Type B pancreatic cell (in vitro differentiated cells): ENCODE measurements at regions not wholly inside any gene's neighbourhood (a gene's known extent, or its start where the extent isn't known, plus 50 kb on each side); places are given as distances from the start of the nearest gene placed in this dataset.

ENCODE experiments used
- DNase-seq: peaks from one replicate; pipeline ENCODE4 v3.0.0; 2021; ENCODE audit warnings: mixed read lengths; ENCODE audit not compliant: unreplicated experiment; ENCODE audit errors: extremely low spot score
- H3K27ac Mint-ChIP-seq: 2 replicates; pipeline ENCODE4 v1.8.0; 2021; ENCODE audit warnings: mild to moderate bottlenecking, mixed read lengths
- H3K27me3 Mint-ChIP-seq: 2 replicates; pipeline ENCODE4 v1.8.0; 2021; ENCODE audit warnings: mixed read lengths
- H3K36me3 Mint-ChIP-seq: 2 replicates; pipeline ENCODE4 v1.8.0; 2021; ENCODE audit warnings: mixed read lengths
- H3K4me1 Mint-ChIP-seq: one replicate; pipeline ENCODE4 v1.8.0; 2021; ENCODE audit warnings: mixed read lengths; ENCODE audit not compliant: unreplicated experiment
- H3K4me3 Mint-ChIP-seq: 2 replicates; pipeline ENCODE4 v1.8.0; 2021; ENCODE audit warnings: mild to moderate bottlenecking, mixed read lengths
- H3K9me3 Mint-ChIP-seq: 2 replicates; pipeline ENCODE4 v1.8.0; 2021; ENCODE audit warnings: mixed read lengths
- TF ChIP-seq, protein P1 (sequence below): fragments of 200-600 bp; sonication (generic); conservative IDR thresholded peaks from 2 replicates; pipeline ENCODE4 v1.5.0; 2021; ENCODE audit warnings: antibody characterized with exemption, mild to moderate bottlenecking

DNA sequence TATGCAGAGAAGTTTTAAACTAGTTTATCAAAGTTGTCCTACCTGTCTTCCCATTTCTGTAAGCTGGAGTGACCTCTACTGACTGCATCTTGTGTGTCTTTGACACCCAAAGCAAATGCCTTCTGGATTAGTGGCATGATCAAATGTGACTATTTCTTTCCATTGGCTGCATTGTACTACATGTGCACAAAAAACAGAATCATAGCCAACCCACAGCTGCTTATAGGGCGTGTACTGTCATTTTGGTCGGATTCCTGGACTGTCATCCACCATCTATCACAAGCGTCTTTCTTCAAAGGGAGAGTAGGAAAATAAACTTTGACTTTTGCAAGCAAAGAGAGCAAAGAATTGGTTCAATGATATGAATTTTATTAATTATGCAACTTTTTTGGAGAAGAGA, 310.6 kb downstream of the MAP2K6 start:
- no peak overlapping the region for H3K4me3 Mint-ChIP-seq
- no peaks in the 10 kb centered on the region for H3K4me1 Mint-ChIP-seq
- no peak for DNase-seq
- H3K27me3 Mint-ChIP-seq = peaks cover 4% of the 10 kb centered on the region
- H3K36me3 Mint-ChIP-seq = no peaks in the 10 kb centered on the region
- TF ChIP-seq, protein P1, sequence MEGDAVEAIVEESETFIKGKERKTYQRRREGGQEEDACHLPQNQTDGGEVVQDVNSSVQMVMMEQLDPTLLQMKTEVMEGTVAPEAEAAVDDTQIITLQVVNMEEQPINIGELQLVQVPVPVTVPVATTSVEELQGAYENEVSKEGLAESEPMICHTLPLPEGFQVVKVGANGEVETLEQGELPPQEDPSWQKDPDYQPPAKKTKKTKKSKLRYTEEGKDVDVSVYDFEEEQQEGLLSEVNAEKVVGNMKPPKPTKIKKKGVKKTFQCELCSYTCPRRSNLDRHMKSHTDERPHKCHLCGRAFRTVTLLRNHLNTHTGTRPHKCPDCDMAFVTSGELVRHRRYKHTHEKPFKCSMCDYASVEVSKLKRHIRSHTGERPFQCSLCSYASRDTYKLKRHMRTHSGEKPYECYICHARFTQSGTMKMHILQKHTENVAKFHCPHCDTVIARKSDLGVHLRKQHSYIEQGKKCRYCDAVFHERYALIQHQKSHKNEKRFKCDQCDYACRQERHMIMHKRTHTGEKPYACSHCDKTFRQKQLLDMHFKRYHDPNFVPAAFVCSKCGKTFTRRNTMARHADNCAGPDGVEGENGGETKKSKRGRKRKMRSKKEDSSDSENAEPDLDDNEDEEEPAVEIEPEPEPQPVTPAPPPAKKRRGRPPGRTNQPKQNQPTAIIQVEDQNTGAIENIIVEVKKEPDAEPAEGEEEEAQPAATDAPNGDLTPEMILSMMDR = no peak
- no peak overlapping the region for H3K27ac Mint-ChIP-seq
- peaks cover 6% of the 10 kb centered on the region for H3K9me3 Mint-ChIP-seq

DNA sequence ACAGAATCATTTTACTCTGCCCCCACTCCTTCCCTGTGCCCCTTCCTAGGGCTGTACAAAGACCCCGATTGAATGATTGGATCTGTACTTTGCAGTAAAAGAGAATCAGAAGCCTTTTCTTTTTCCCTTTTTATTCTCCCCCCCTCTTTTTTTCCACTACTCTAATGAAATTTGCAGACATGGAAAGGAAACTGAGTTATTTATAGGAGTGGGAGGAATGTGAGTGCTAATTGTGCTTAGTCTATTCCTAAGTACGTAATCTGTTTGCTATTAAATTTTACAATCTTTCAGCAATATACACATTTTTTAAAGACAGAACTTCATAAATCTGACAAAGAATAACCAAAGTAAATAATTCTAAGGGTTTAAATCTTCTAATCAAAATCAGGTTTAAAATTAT, 314.3 kb downstream of the MAP2K6 start:
- peaks cover 3% of the 10 kb centered on the region for H3K4me1 Mint-ChIP-seq
- no peaks in the 10 kb centered on the region for H3K36me3 Mint-ChIP-seq
- peaks cover 6% of the 10 kb centered on the region for H3K9me3 Mint-ChIP-seq
- no peak for DNase-seq
- no peak overlapping the region for H3K27ac Mint-ChIP-seq
- TF ChIP-seq, protein P1 = no peak
- no peaks in the 10 kb centered on the region for H3K27me3 Mint-ChIP-seq
- no peak overlapping the region for H3K4me3 Mint-ChIP-seq

DNA sequence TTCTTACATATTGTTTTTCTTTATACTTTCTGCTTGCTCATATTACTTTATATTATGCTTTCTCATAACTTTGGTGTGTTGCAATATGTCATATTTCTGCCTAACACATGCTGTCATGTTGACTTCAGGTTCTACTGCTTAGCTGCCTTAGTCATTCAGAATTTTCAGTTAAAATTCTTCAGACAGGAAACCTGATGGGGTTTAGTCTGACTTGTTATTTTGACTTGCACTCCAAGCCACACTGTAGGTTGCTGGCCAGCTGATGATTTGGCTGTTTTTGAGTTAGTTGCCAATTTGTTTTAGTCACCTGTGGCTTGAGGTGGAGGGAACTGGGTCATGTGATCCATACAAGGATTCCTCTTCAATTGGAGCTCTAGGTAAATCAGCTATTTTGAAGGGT, 315.4 kb downstream of the MAP2K6 start:
- Mint-ChIP-seq H3K27me3 (no peaks in the 10 kb centered on the region), H3K9me3 (peaks cover 3% of the 10 kb centered on the region), H3K27ac (no peak overlapping the region), H3K4me1 (peaks cover 3% of the 10 kb centered on the region), H3K4me3 (no peak overlapping the region), H3K36me3 (no peaks in the 10 kb centered on the region)
- no peak for DNase-seq
- TF ChIP-seq, protein P1 = no peak

DNA sequence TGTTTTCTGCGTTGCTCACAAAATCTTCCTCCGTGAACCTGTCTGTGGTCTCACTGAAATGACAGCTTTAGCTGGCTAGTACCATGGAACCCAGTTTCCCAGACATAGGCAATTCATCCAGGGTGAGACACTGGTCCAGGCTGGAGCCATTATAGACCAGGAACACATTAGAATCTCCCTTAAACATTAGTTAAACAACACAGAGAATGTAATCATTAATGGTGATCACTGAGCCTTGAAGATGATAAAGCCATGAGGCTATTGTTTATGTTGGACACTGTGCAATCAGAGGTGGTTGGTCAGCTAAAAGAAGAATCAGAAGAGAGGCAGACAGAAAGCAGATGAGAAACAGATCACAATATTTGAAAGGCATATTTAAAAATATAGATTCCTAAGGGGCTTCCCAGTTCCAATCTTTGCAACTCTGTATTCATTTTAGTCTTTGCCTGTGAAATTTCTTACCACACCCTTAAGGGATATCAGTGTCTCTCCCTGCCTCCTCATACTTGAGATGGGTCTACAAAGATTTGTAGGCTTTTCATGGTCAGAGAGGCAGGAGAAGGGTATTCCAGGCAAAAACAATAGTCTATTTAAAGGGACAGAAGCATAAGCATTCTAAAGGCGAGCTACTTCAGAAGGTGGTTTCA, 317.9 kb downstream of the MAP2K6 start:
- no peak for DNase-seq
- H3K27ac Mint-ChIP-seq = no peak overlapping the region
- TF ChIP-seq, protein P1 = no peak
- peaks cover 4% of the 10 kb centered on the region for H3K9me3 Mint-ChIP-seq
- H3K36me3 Mint-ChIP-seq = no peaks in the 10 kb centered on the region
- H3K4me1 Mint-ChIP-seq = peaks cover 3% of the 10 kb centered on the region
- H3K4me3 Mint-ChIP-seq = no peak overlapping the region
- H3K27me3 Mint-ChIP-seq = no peaks in the 10 kb centered on the region

DNA sequence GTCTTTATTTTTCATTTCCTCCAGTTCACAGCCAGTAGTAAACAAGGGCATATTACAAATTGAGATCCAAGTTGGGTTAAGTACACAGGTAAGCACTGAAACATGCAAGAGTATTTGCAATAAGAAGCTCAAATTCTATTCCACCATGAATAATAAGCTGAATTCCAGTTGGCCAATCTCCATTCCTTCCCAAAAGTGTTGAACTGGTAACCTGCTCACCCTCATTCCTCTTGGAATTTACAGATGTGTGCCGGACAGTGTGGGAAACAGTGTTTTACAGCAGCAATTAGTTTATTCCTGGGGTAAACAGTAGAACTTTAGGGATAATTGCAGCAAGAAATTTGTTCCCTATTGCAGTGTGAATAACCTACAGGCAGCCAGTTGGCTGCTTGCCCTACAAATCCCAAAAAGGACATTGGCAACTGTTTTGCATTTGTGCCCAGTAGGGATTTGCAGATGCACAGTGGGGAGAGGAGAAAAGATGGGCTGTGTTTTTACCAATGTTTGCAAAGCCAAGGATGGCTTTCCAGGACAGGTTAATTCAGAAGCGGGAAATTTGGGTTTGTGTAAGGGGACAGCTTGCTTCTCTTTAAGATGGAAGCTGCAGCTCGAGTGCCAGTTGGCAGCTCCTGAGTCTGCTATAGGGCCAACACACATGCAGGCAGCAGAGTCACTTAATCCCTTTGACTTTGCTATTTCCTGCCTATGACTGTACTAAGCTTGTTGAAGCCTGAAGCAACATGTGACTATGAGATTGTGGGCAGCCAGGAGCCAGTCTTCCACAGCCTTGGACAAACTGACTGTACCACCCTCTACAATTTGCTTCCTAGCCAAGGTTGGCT, 318.9 kb downstream of the MAP2K6 start:
- Mint-ChIP-seq H3K36me3 (no peaks in the 10 kb centered on the region), H3K4me3 (no peak overlapping the region), H3K9me3 (peaks cover 8% of the 10 kb centered on the region), H3K4me1 (peaks cover 3% of the 10 kb centered on the region), H3K27me3 (no peaks in the 10 kb centered on the region), H3K27ac (no peak overlapping the region)
- DNase-seq = no peak
- TF ChIP-seq, protein P1 = no peak
